Fibroblast of mammary gland (primary cell): ENCODE measurements at regions not wholly inside any gene's neighbourhood (a gene's known extent, or its start where the extent isn't known, plus 50 kb on each side); places are given as distances from the start of the nearest gene placed in this dataset.

ENCODE experiments used
- DNase-seq: peaks from one replicate; pipeline ENCODE4 v3.0.0-alpha.2; 2010; ENCODE audit warnings: low read depth
- H3K4me3 ChIP-seq: 2 replicates; pipeline ENCODE4 v1.5.1; 2011; ENCODE audit warnings: low read depth, mild to moderate bottlenecking, low read length, moderate library complexity; ENCODE audit not compliant: control insufficient read depth
- TF ChIP-seq, protein P1 (sequence below): conservative IDR thresholded peaks from 2 replicates; pipeline ENCODE4 v1.5.1; 2011; ENCODE audit warnings: low read depth, low read length, inconsistent platforms; ENCODE audit not compliant: control insufficient read depth, insufficient read depth

DNA sequence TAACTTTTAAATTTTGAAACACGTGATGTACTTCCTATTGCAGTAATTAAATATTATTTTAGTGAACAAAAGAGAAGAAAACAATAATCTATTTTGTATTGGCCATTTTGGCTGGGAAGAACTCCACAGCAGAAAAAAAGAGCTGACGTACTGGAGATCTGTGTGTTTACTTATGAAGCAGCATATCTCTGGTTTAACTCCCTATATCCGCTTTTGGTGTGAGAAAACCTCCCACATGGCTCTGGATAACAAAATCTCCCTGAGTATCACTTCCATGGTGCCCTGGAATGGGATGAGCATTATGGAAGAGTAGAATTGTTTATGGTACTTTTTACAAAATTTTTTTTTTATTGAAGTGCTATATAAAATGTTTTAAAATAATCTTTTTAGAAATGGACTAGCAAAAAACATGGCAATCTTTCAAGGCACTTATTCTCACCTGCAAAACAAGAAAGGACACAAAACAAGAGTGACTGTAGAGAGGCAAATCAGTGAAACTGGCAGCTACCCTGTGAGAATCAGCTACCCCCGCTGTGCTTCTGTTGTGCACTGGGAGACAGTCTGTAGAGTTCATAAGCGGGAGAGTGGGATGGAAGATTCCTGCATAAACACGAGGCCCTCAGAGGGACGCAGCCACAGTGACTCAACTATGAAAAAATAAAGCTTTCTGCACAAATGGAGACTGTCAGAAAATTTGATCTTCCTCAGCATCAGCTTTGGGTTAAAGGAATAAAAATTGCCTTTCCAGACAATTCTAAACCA is 762.2 kb upstream of the HS6ST1 start:
- no peak overlapping the region for H3K4me3 ChIP-seq
- TF ChIP-seq, protein P1, sequence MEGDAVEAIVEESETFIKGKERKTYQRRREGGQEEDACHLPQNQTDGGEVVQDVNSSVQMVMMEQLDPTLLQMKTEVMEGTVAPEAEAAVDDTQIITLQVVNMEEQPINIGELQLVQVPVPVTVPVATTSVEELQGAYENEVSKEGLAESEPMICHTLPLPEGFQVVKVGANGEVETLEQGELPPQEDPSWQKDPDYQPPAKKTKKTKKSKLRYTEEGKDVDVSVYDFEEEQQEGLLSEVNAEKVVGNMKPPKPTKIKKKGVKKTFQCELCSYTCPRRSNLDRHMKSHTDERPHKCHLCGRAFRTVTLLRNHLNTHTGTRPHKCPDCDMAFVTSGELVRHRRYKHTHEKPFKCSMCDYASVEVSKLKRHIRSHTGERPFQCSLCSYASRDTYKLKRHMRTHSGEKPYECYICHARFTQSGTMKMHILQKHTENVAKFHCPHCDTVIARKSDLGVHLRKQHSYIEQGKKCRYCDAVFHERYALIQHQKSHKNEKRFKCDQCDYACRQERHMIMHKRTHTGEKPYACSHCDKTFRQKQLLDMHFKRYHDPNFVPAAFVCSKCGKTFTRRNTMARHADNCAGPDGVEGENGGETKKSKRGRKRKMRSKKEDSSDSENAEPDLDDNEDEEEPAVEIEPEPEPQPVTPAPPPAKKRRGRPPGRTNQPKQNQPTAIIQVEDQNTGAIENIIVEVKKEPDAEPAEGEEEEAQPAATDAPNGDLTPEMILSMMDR: no peak
- DNase-seq: no peak

DNA sequence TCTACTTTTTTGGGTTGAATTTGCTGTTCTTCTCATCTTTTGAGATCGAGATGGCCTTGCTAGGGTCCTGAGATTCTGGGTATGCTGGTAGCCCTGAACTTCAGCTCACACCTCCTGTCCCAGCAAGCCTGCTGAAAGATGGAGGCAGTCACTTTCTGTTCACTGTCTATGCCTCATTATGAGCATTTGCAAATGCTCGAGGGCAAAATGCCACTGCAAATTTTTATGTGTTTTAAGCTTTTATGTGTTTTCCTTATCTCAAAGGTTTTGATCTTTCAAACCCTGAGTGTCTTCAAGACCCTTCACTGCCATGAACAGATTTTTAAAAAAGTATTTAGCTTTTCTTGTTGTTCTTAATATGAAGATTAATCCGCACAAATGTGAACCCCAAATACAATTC is 766.7 kb upstream of the HS6ST1 start:
- TF ChIP-seq, protein P1: no peak
- no peak for DNase-seq
- no peak overlapping the region for H3K4me3 ChIP-seq

DNA sequence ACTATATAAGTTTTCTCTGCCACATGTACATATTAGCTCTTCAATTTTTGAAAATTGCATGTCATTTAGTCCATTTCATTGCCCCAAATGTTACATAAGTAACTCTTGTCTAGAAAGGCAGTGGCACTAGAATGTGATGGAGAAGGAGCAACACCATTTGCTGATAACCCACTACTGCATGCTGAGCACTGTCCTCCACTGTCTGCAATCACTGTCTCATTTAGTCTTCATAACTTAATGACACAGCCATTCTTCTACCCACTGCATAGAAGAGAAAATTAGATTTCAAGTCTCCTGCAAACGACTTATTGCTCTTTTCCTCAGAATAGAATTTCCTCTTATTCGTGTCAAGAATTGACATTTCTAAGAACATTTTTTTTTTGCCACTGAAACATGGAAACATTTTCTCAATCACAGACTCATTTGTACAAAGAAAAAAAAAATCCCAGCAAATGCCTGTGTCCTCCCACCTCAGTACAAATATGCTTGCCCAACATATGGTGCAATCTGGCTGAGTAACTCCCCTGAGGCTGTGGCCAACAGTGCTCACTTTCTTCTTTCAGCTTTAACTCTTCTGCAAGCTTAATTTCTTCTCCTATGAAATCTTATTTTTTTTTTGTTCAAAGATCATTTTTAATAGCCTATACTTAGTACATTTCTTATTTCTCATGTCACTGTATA is 768.6 kb upstream of the HS6ST1 start:
- no peak overlapping the region for H3K4me3 ChIP-seq
- TF ChIP-seq, protein P1: no peak
- peak; percentile 49 for DNase-seq

DNA sequence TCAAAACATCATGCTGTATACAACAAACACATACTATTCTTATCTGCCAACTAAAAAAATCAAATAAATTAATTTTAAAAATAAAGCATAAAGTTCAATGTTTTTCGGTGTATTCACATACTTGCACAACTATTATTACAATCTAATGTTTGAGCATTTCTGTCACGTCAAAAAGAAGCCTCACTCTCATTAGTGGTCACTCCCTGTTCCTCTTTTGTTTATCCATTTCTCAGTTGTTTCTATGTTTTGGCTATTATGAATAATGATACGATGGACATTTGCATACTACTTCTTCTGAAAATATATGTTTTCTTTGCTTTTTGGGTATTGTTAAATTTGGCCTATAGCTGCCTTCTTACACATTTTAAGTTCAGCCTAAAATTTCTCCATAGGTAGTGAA is 773.0 kb upstream of the HS6ST1 start:
- DNase-seq: no peak
- TF ChIP-seq, protein P1: no peak
- H3K4me3 ChIP-seq: no peak overlapping the region

DNA sequence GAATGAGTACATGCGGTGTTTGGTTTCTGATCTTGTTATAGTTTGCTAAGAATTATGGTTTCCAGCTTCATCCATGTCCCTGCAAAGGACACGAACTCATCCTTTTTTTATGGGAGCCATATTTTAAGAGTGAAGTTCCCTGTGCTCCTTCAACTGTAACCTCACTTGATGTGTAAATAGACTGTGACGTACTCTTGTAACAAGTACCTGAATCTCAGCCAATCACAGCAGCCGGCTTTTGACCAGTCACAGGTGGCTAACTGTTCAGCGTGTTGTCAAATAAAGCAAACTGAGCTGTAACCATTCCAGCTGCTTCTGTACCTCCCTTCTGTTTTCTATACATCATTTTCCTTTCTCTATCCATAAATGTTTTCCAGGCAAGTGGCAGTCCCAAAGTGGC is 774.3 kb upstream of the HS6ST1 start:
- no peak overlapping the region for H3K4me3 ChIP-seq
- no peak for DNase-seq
- TF ChIP-seq, protein P1: no peak

DNA sequence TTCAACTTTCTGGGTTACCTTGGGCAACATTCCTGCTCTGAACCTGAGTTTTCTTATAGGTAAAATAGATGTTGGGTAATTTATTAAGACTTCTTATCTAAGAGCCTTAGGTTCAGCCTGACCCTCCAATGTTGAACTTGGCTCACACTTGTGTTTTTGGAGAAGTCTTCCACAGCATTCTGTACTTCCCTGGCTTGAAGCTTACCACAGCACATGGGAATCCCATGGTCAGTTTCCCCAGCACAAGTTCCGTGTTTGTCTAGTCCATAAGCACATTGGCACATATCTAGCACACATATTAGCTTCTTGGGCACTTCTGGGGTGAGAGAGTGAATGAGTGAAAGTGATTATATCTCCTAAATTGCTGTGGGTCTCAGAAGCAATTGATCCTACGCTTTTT is 782.5 kb upstream of the HS6ST1 start:
- no peak overlapping the region for H3K4me3 ChIP-seq
- TF ChIP-seq, protein P1: no peak
- no peak for DNase-seq
